Transverse colon (tissue), 4 donors: ENCODE measurements at regions not wholly inside any gene's neighbourhood (a gene's known extent, or its start where the extent isn't known, plus 50 kb on each side); places are given as distances from the start of the nearest gene placed in this dataset.
"Not testable (repeated sequence)": the region's sequence is repeated elsewhere in the genome, so short reads cannot be mapped to it uniquely, and the experiment has no call there.

Experiments used
- DNase-seq: peaks from one replicate; pipeline ENCODE4 v3.0.0-alpha.2; 2019
- H3K27ac ChIP-seq, 4 donors: fragments of 200-600 bp; sonication (generic); 2 replicates each; pipeline ENCODE4 v1.5.1; 2016 to 2018; ENCODE audit warnings: inconsistent platforms in 4 of 4
- H3K27me3 ChIP-seq: fragments of 200-600 bp; sonication (generic); 2 replicates; pipeline ENCODE4 v1.5.1; 2017; ENCODE audit warnings: inconsistent platforms
- H3K36me3 ChIP-seq, 4 donors: fragments of 200-600 bp; sonication (generic); 2 replicates each; pipeline ENCODE4 v1.5.1; 2017 to 2019; ENCODE audit warnings: inconsistent platforms in 4 of 4
- H3K4me1 ChIP-seq, 4 donors: fragments of 200-600 bp; sonication (generic); 2 replicates each; pipeline ENCODE4 v1.5.1; 2017 to 2020; ENCODE audit warnings: inconsistent platforms in 4 of 4
- H3K4me3 ChIP-seq, 4 donors: fragments of 200-600 bp; sonication (generic); 1 replicate in 1 of 4; 2 replicates in 3 of 4; pipeline versions ENCODE4 v1.5.1 to v1.6.1; 2017 to 2019; ENCODE audit warnings: inconsistent platforms in 4 of 4
- H3K9me3 ChIP-seq, 2 donors: fragments of 200-600 bp; sonication (generic); 2 replicates each; pipeline ENCODE4 v1.5.1; 2017 to 2019; ENCODE audit warnings: inconsistent platforms in 2 of 2
- EP300 ChIP-seq: sonication (generic); formaldehyde crosslinking; IDR thresholded peaks from one replicate; pipeline ENCODE4 v1.6.1; 2017; ENCODE audit warnings: antibody characterized with exemption, low read depth
- POLR2A ChIP-seq: fragments of 450-650 bp; IDR thresholded peaks from one replicate; pipeline ENCODE4 v1.6.1; 2016; ENCODE audit warnings: antibody characterized with exemption, mild to moderate bottlenecking, moderate library complexity
- POLR2AphosphoS5 ChIP-seq, 3 donors: sonication (generic); formaldehyde crosslinking; IDR thresholded peaks; one replicate each; pipeline ENCODE4 v1.6.1; 2016; ENCODE audit warnings: antibody characterized with exemption in 3 of 3
- WGBS, 2 donors: methylation state at CpG; one replicate each; pipeline ENCODE4 v1.1.5; 2018; ENCODE audit warnings: low coverage in 1 of 2; 5-methylcytosine and 5-hydroxymethylcytosine counted together
- in situ Hi-C, 4 donors: fragments of 200-750 bp; cut with MboI; loops; one replicate each; pipeline versions ENCODE4 v1.15.0 to v1.15.1; 2017; ENCODE audit warnings: low sequenced_read_pairs in 3 of 4, low pct_ligation_motif_present in 1 of 4, low pct_unique_long_range_greater_than_20kb in 1 of 4
- intact Hi-C: fragments of 100-400 bp; cut with DNase I; formaldehyde crosslinking; loops from one replicate; pipeline ENCODE4 v1.15.1; 2023; ENCODE audit warnings: low total_unique reads
- TF ChIP-seq, protein P1 (sequence below), 5 experiments: fragments of 200-600 bp in 3 of 5; fragments of 450-650 bp in 2 of 5; sonication (generic) in 3 of 5; IDR thresholded peaks; 1 replicate in 2 of 5; 2 replicates in 3 of 5; pipeline ENCODE4 v1.5.1; 2016 to 2017; ENCODE audit warnings: antibody characterized with exemption in 5 of 5, inconsistent platforms in 3 of 5, mild to moderate bottlenecking in 2 of 5, moderate library complexity in 1 of 5

DNA sequence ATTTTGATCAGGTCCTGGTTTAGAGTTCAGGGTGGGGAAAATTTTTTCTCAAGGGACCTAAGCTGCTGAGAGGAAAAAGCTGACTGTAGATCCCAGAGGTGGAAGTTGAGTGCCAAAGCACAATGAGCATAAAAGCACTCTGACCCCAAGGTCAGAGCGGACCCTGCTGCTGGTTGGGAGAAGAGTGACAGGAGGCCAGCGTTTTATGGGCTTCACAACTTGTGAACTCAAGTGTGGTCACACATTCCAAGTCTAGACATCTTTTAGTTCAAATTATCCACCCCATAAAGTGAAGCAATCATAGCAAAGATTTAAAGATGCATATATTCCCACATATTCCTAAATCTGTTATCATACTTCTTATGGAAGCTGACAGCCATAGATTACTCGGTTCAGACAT is 220.3 kb downstream of the CHIC2 start:
- intact Hi-C loops, result no loop called here
- WGBS, 2 donors, result 55 to 56% methylated on average over 1 to 3 of the region's 3 CpGs
- no peak for DNase-seq
- H3K27ac ChIP-seq, result no peak overlapping the region
- in situ Hi-C loops, result no loop called here
- no peaks in the 10 kb centered on the region for H3K9me3 ChIP-seq
- TF ChIP-seq POLR2A (no peak), POLR2AphosphoS5 (IDR thresholded peaks at IDR 0.05) (no peak), EP300 (no peak)
- TF ChIP-seq, protein P1, sequence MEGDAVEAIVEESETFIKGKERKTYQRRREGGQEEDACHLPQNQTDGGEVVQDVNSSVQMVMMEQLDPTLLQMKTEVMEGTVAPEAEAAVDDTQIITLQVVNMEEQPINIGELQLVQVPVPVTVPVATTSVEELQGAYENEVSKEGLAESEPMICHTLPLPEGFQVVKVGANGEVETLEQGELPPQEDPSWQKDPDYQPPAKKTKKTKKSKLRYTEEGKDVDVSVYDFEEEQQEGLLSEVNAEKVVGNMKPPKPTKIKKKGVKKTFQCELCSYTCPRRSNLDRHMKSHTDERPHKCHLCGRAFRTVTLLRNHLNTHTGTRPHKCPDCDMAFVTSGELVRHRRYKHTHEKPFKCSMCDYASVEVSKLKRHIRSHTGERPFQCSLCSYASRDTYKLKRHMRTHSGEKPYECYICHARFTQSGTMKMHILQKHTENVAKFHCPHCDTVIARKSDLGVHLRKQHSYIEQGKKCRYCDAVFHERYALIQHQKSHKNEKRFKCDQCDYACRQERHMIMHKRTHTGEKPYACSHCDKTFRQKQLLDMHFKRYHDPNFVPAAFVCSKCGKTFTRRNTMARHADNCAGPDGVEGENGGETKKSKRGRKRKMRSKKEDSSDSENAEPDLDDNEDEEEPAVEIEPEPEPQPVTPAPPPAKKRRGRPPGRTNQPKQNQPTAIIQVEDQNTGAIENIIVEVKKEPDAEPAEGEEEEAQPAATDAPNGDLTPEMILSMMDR (IDR thresholded peaks at IDR 0.05), result no peak
- H3K36me3 ChIP-seq, result no peaks in the 10 kb centered on the region
- peaks cover 0 to 13% (median 2%) of the 10 kb centered on the region in 4 donors for H3K4me1 ChIP-seq
- no peaks in the 10 kb centered on the region for H3K27me3 ChIP-seq
- no peak overlapping the region for H3K4me3 ChIP-seq

DNA sequence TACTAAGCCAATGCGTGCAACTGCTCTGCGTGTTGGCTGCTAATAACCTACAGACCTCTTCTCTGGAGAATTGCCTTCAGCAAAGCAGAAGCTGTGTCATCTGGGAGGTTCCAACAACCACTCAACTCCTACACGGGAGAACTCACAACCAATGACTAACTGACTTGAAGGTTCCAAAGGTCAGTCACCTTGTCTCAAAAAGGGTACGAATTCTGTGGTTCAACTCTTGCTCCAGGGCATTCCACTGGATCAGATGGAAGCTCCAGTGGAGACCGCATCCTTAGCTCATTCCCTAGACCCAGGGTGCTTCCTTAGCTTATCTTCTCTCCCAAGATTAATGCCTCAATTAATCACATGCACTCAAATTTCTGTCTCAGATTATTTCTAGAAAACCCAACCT is 222.7 kb downstream of the CHIC2 start:
- no peak for TF ChIP-seq EP300
- no peak for TF ChIP-seq POLR2AphosphoS5 (IDR thresholded peaks at IDR 0.05)
- TF ChIP-seq, protein P1 (IDR thresholded peaks at IDR 0.05), result no peak
- TF ChIP-seq POLR2A, result no peak

DNA sequence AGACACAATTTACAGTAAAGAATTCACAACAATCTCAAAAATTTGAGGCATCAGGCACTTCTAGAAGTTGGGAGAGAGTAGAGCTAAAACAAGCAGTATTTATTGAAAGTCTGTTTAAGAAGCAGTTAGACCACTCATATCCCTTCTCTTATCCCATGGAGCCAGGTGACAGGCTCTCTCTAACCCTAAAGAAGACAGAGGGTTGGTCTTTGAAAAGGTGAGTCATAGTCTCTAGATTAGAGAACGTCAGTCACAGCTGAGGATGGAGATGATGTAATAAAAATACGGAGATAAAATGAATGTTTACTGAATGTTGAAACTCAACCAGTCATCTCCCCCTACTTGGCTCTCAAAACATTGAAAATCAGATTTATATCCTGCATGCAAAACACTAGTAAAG is 223.8 kb downstream of the CHIC2 start:
- intact Hi-C loops, result no loop called here
- TF ChIP-seq, protein P1 (IDR thresholded peaks at IDR 0.05), result no peak
- WGBS, 2 donors, result 33% methylated on average over 2 of the region's 2 CpGs; no CpG with 5 or more reads in 1 of the 2 donors

More for the DNA sequence above, 222.7 kb downstream of the CHIC2 start:
- H3K27ac ChIP-seq, result no peak overlapping the region
- no peaks in the 10 kb centered on the region for H3K9me3 ChIP-seq
- H3K27me3 ChIP-seq, result no peaks in the 10 kb centered on the region
- intact Hi-C loops, result no loop called here
- no peaks in the 10 kb centered on the region for H3K4me1 ChIP-seq
- H3K36me3 ChIP-seq, result no peaks in the 10 kb centered on the region
- H3K4me3 ChIP-seq, result no peak overlapping the region
- DNase-seq, result no peak
- WGBS, 2 donors, result 92 to 100% methylated on average over 2 to 5 of the region's 5 CpGs
- in situ Hi-C loops, result no loop called here

DNA sequence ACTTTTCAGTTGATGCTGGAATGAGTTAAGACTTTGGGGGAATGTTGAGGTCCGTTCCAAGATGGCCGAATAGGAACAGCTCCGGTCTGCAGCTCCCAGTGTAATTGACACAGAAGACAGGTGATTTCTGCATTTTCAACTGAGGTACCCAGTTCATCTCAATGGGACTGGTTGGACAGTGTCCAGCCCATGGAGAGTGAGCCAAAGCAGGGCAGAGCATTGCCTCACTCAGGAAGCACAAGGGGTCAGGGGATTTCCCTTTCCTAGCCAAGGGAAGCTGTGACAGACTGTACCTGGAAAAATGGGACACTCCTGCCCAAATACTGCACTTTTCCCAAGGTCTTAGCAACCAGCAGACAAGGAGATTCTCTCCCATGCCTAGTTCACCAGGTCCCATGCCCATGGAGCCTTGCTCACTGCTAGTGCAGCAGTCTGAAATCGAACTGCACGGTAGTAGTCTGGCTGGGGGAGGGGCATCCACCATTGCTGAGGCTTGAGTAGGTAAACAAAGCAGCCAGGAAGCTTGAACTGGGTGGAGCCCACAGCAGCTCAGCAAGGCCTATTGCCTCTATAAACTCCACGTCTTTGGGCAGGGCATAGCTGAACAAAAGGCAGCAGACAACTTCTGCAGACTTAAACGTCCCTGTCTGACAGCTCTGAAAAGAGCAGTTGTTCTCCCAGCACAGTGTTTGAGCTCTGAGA is 231.0 kb downstream of the CHIC2 start:
- 73% methylated on average over 7 of the region's 7 CpGs; no CpG with 5 or more reads in 1 of the 2 donors for WGBS, 2 donors

More for the DNA sequence above, 223.8 kb downstream of the CHIC2 start:
- Histone ChIP-seq H3K27me3 (no peaks in the 10 kb centered on the region), H3K9me3 (no peaks in the 10 kb centered on the region), H3K4me3 (no peak overlapping the region), H3K36me3 (no peaks in the 10 kb centered on the region), H3K27ac (no peak overlapping the region), H3K4me1 (no peaks in the 10 kb centered on the region)
- in situ Hi-C loops, result no loop called here
- no peak for DNase-seq

DNA sequence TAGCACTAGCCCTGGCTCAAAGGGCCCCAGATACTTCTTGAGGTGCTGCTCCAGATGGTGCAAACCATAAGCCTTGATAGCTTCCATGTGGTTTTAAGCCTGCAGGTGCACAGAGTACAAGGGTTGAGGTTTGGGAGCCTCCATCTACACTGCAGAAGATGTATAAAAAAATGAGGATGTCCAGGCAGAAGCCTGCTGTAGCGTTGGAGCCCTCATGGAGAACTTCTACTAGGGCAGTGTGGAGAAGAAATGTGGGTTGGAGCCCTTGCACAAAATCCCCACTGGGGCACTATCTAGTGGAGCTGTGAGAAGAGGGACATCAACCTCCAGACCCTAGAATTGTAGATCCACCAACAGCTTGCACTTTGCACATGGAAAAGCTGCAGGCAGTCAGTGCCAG is 231.9 kb downstream of the CHIC2 start:
- TF ChIP-seq, protein P1 (IDR thresholded peaks at IDR 0.05), result no peak
- TF ChIP-seq POLR2A, result no peak
- TF ChIP-seq POLR2AphosphoS5 (IDR thresholded peaks at IDR 0.05), result no peak
- TF ChIP-seq EP300, result no peak
- H3K4me3 ChIP-seq, result no peak overlapping the region
- intact Hi-C loops (no loop called here), in situ Hi-C loops (no loop called here)
- peaks cover 10 to 15% of the 10 kb centered on the region in 2 donors for H3K9me3 ChIP-seq
- H3K27ac ChIP-seq, result no peak overlapping the region
- H3K36me3 ChIP-seq, result no peaks in the 10 kb centered on the region
- 88% methylated on average over 1 of the region's 1 CpG; no CpG with 5 or more reads in 1 of the 2 donors for WGBS, 2 donors
- H3K27me3 ChIP-seq, result no peaks in the 10 kb centered on the region
- no peak for DNase-seq
- no peaks in the 10 kb centered on the region for H3K4me1 ChIP-seq

More for the DNA sequence above, 231.0 kb downstream of the CHIC2 start:
- in situ Hi-C loops, H3K4me1 ChIP-seq, H3K36me3 ChIP-seq, H3K27me3 ChIP-seq, intact Hi-C loops, H3K4me3 ChIP-seq: not testable (repeated sequence)
- peak overlapping the region; percentile 44 to 68 (median 61) for H3K27ac ChIP-seq
- H3K9me3 ChIP-seq, result peaks cover 10 to 15% of the 10 kb centered on the region in 2 donors
- peak; percentile 69 for DNase-seq
